H1 (cell line): ENCODE measurements at regions not wholly inside any gene's neighbourhood (a gene's known extent, or its start where the extent isn't known, plus 50 kb on each side); places are given as distances from the start of the nearest gene placed in this dataset.
A peak's percentile ranks its signal among the peaks of the same experiment; 100 is the strongest.

Experiments used
- ASH2L ChIP-seq: fragments of 200-600, 300-600 bp; sonication (generic); IDR thresholded peaks from one replicate; pipeline ENCODE4 v1.7.1; 2017; ENCODE audit warnings: low read length
- CEBPB ChIP-seq: IDR thresholded peaks from 2 replicates; pipeline ENCODE4 v1.6.1; 2012; ENCODE audit warnings: low read depth, low read length
- EGR1 ChIP-seq: IDR thresholded peaks from 2 replicates; pipeline ENCODE4 v1.6.1; 2011; ENCODE audit warnings: low read depth, low read length, borderline replicate concordance
- RAD21 ChIP-seq, 2 experiments: IDR thresholded peaks in 1 of 2; conservative IDR thresholded peaks in 1 of 2; 2 replicates each; pipeline ENCODE4 v1.6.1; 2011; ENCODE audit warnings: low read depth in 2 of 2, low read length in 2 of 2, improper control_type of control experiment in 1 of 2, inconsistent platforms in 1 of 2, mild to moderate bottlenecking in 1 of 2, moderate library complexity in 1 of 2
- RBBP5 ChIP-seq: IDR thresholded peaks from 2 replicates; pipeline ENCODE4 v1.7.1; 2012; ENCODE audit warnings: low read depth, mild to moderate bottlenecking, inconsistent platforms, low read length, moderate library complexity, borderline replicate concordance
- TAF7 ChIP-seq: optimal IDR thresholded peaks from 2 replicates; pipeline ENCODE3; 2011; ENCODE audit warnings: low read depth, mild to moderate bottlenecking, inconsistent platforms, low read length, moderate library complexity, borderline replicate concordance
- TBP ChIP-seq: IDR thresholded peaks from 2 replicates; pipeline ENCODE4 v1.6.1; 2011; ENCODE audit warnings: low read depth, low read length, improper control_type of control experiment
- TF ChIP-seq, protein P1 (sequence below): fragments of 300-600 bp; sonication (generic); IDR thresholded peaks from 2 replicates; pipeline ENCODE4 v1.7.1; 2012; ENCODE audit warnings: low read length, moderate library complexity, mild to moderate bottlenecking, inconsistent platforms; ENCODE audit not compliant: insufficient replicate concordance
- TF ChIP-seq, protein P2 (sequence below), 3 experiments: IDR thresholded peaks; 1 replicate in 2 of 3; 2 replicates in 1 of 3; pipeline versions ENCODE4 v1.5.1 to v1.6.1; 2011; ENCODE audit warnings: low read length in 3 of 3, mild to moderate bottlenecking in 3 of 3, inconsistent platforms in 2 of 3, low read depth in 1 of 3, moderate library complexity in 1 of 3; ENCODE audit not compliant: insufficient read depth in 1 of 3; ENCODE audit errors: control extremely low read depth in 1 of 3

DNA sequence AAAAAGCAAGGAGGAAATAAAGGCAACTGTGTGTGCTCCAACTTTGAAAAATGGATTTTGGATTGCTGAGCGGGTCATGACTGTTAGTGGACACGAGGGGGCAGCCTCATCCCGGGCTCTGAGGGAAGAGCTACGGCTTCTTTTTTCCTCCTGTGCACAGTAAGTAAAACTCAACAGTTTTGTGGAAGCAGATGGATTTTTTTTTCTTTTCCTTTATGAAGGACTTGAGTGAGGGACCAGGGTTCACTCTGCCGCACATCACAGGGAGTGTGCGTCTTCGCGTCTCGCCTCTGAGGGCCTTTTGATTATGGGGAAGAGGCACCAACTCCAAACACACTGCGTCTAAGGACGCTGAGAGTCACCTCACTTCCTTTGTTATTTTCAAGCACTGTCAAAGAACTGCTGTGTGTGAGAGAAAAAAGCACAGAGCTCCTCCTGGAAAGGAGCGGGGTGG lies 80.3 kb upstream of the GOT2 start (continued):
- TF ChIP-seq, protein P1, sequence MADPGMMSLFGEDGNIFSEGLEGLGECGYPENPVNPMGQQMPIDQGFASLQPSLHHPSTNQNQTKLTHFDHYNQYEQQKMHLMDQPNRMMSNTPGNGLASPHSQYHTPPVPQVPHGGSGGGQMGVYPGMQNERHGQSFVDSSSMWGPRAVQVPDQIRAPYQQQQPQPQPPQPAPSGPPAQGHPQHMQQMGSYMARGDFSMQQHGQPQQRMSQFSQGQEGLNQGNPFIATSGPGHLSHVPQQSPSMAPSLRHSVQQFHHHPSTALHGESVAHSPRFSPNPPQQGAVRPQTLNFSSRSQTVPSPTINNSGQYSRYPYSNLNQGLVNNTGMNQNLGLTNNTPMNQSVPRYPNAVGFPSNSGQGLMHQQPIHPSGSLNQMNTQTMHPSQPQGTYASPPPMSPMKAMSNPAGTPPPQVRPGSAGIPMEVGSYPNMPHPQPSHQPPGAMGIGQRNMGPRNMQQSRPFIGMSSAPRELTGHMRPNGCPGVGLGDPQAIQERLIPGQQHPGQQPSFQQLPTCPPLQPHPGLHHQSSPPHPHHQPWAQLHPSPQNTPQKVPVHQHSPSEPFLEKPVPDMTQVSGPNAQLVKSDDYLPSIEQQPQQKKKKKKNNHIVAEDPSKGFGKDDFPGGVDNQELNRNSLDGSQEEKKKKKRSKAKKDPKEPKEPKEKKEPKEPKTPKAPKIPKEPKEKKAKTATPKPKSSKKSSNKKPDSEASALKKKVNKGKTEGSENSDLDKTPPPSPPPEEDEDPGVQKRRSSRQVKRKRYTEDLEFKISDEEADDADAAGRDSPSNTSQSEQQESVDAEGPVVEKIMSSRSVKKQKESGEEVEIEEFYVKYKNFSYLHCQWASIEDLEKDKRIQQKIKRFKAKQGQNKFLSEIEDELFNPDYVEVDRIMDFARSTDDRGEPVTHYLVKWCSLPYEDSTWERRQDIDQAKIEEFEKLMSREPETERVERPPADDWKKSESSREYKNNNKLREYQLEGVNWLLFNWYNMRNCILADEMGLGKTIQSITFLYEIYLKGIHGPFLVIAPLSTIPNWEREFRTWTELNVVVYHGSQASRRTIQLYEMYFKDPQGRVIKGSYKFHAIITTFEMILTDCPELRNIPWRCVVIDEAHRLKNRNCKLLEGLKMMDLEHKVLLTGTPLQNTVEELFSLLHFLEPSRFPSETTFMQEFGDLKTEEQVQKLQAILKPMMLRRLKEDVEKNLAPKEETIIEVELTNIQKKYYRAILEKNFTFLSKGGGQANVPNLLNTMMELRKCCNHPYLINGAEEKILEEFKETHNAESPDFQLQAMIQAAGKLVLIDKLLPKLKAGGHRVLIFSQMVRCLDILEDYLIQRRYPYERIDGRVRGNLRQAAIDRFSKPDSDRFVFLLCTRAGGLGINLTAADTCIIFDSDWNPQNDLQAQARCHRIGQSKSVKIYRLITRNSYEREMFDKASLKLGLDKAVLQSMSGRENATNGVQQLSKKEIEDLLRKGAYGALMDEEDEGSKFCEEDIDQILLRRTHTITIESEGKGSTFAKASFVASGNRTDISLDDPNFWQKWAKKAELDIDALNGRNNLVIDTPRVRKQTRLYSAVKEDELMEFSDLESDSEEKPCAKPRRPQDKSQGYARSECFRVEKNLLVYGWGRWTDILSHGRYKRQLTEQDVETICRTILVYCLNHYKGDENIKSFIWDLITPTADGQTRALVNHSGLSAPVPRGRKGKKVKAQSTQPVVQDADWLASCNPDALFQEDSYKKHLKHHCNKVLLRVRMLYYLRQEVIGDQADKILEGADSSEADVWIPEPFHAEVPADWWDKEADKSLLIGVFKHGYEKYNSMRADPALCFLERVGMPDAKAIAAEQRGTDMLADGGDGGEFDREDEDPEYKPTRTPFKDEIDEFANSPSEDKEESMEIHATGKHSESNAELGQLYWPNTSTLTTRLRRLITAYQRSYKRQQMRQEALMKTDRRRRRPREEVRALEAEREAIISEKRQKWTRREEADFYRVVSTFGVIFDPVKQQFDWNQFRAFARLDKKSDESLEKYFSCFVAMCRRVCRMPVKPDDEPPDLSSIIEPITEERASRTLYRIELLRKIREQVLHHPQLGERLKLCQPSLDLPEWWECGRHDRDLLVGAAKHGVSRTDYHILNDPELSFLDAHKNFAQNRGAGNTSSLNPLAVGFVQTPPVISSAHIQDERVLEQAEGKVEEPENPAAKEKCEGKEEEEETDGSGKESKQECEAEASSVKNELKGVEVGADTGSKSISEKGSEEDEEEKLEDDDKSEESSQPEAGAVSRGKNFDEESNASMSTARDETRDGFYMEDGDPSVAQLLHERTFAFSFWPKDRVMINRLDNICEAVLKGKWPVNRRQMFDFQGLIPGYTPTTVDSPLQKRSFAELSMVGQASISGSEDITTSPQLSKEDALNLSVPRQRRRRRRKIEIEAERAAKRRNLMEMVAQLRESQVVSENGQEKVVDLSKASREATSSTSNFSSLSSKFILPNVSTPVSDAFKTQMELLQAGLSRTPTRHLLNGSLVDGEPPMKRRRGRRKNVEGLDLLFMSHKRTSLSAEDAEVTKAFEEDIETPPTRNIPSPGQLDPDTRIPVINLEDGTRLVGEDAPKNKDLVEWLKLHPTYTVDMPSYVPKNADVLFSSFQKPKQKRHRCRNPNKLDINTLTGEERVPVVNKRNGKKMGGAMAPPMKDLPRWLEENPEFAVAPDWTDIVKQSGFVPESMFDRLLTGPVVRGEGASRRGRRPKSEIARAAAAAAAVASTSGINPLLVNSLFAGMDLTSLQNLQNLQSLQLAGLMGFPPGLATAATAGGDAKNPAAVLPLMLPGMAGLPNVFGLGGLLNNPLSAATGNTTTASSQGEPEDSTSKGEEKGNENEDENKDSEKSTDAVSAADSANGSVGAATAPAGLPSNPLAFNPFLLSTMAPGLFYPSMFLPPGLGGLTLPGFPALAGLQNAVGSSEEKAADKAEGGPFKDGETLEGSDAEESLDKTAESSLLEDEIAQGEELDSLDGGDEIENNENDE = no peak
- TF ChIP-seq RAD21 (IDR thresholded peaks at IDR 0.05 in 1 of 2, conservative IDR thresholded peaks at IDR 0.05 in 1 of 2; ENCODE audit: low read depth in 2 of 2, low read length in 2 of 2) (peak; percentile 91 to 93), TAF7 (no peak), ASH2L (peak; percentile 34), TBP (no peak), RBBP5 (no peak), EGR1 (no peak), CEBPB (no peak)
- TF ChIP-seq, protein P2, sequence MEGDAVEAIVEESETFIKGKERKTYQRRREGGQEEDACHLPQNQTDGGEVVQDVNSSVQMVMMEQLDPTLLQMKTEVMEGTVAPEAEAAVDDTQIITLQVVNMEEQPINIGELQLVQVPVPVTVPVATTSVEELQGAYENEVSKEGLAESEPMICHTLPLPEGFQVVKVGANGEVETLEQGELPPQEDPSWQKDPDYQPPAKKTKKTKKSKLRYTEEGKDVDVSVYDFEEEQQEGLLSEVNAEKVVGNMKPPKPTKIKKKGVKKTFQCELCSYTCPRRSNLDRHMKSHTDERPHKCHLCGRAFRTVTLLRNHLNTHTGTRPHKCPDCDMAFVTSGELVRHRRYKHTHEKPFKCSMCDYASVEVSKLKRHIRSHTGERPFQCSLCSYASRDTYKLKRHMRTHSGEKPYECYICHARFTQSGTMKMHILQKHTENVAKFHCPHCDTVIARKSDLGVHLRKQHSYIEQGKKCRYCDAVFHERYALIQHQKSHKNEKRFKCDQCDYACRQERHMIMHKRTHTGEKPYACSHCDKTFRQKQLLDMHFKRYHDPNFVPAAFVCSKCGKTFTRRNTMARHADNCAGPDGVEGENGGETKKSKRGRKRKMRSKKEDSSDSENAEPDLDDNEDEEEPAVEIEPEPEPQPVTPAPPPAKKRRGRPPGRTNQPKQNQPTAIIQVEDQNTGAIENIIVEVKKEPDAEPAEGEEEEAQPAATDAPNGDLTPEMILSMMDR (IDR thresholded peaks at IDR 0.05; ENCODE audit: control extremely low read depth in 1 of 3, insufficient read depth in 1 of 3, low read depth in 1 of 3, low read length in 3 of 3) = peak; percentile 68 to 89 (median 77)
